ENCODE measurements at regions not wholly inside any gene's neighbourhood (a gene's known extent, or its start where the extent isn't known, plus 50 kb on each side); places are given as distances from the start of the nearest gene placed in this dataset.
"Not testable (repeated sequence)": the region's sequence is repeated elsewhere in the genome, so short reads cannot be mapped to it uniquely, and the experiment has no call there.

- H3K36me3 Mint-ChIP-seq (ENCODE audit: low read depth), result no peaks in the 10 kb centered on the region
- DNase-seq (no peak), ATAC-seq (no peak)
- no peak overlapping the region for H3K27ac Mint-ChIP-seq
- no peaks in the 10 kb centered on the region for H3K27me3 Mint-ChIP-seq
- H3K4me3 Mint-ChIP-seq, result no peak overlapping the region
- no peaks in the 10 kb centered on the region for H3K4me1 Mint-ChIP-seq
- no peaks in the 10 kb centered on the region for H3K9me3 Mint-ChIP-seq
These were observed 181.0 kb upstream of the GHR start for GRCh38 chr5:42242210-42242609.

GRCh38 chr5:42242881-42243485 lies 180.3 kb upstream of the GHR start:
- H3K27ac Mint-ChIP-seq, result no peak overlapping the region

GRCh38 chr5:42252306-42252705 lies 170.9 kb upstream of the GHR start:
- ATAC-seq (no peak), DNase-seq (no peak)
- no peaks in the 10 kb centered on the region for H3K27me3 Mint-ChIP-seq
- H3K27ac Mint-ChIP-seq, result no peak overlapping the region
- H3K4me1 Mint-ChIP-seq, result no peaks in the 10 kb centered on the region
- no peaks in the 10 kb centered on the region for H3K36me3 Mint-ChIP-seq (ENCODE audit: low read depth)
- H3K9me3 Mint-ChIP-seq, result no peaks in the 10 kb centered on the region
- H3K4me3 Mint-ChIP-seq, result no peak overlapping the region

More at GRCh38 chr5:42242881-42243485, 180.3 kb upstream of the GHR start:
- no peaks in the 10 kb centered on the region for H3K4me1 Mint-ChIP-seq
- no peak overlapping the region for H3K4me3 Mint-ChIP-seq
- no peak for DNase-seq
- H3K9me3 Mint-ChIP-seq, result no peaks in the 10 kb centered on the region
- H3K36me3 Mint-ChIP-seq (ENCODE audit: low read depth), result no peaks in the 10 kb centered on the region
- ATAC-seq, result no peak
- no peaks in the 10 kb centered on the region for H3K27me3 Mint-ChIP-seq

GRCh38 chr5:42259914-42260313 lies 163.3 kb upstream of the GHR start:
- ATAC-seq; H3K27me3 Mint-ChIP-seq; H3K4me3 Mint-ChIP-seq; DNase-seq; H3K4me1 Mint-ChIP-seq; H3K9me3 Mint-ChIP-seq; H3K27ac Mint-ChIP-seq; H3K36me3 Mint-ChIP-seq (ENCODE audit: low read depth): not testable (repeated sequence)

GRCh38 chr5:42267091-42267490 lies 156.1 kb upstream of the GHR start:
- Mint-ChIP-seq H3K4me1 (no peaks in the 10 kb centered on the region), H3K9me3 (no peaks in the 10 kb centered on the region), H3K27me3 (peaks cover 5% of the 10 kb centered on the region), H3K27ac (no peak overlapping the region), H3K4me3 (no peak overlapping the region), H3K36me3 (ENCODE audit: low read depth) (no peaks in the 10 kb centered on the region)
- DNase-seq, result no peak
- ATAC-seq, result no peak

GRCh38 chr5:42268170-42268569 lies 155.1 kb upstream of the GHR start:
- not testable (repeated sequence) for H3K27ac Mint-ChIP-seq; DNase-seq; ATAC-seq; H3K4me3 Mint-ChIP-seq; H3K27me3 Mint-ChIP-seq; H3K9me3 Mint-ChIP-seq; H3K4me1 Mint-ChIP-seq; H3K36me3 Mint-ChIP-seq (ENCODE audit: low read depth)

- Mint-ChIP-seq H3K36me3 (ENCODE audit: low read depth) (no peaks in the 10 kb centered on the region), H3K4me1 (no peaks in the 10 kb centered on the region), H3K9me3 (no peaks in the 10 kb centered on the region), H3K27me3 (peaks cover 5% of the 10 kb centered on the region), H3K27ac (peak overlapping the region; percentile 22), H3K4me3 (no peak overlapping the region)
- no peak for DNase-seq
- ATAC-seq, result no peak
These were observed 154.6 kb upstream of the GHR start for GRCh38 chr5:42268630-42269029.

- Mint-ChIP-seq H3K27ac (no peak overlapping the region), H3K4me3 (no peak overlapping the region), H3K4me1 (no peaks in the 10 kb centered on the region), H3K9me3 (no peaks in the 10 kb centered on the region), H3K36me3 (ENCODE audit: low read depth) (no peaks in the 10 kb centered on the region), H3K27me3 (peaks cover 5% of the 10 kb centered on the region)
- DNase-seq, result no peak
- ATAC-seq, result no peak
These were observed 152.5 kb upstream of the GHR start for GRCh38 chr5:42270771-42271170.

- Mint-ChIP-seq H3K36me3 (ENCODE audit: low read depth) (no peaks in the 10 kb centered on the region), H3K27me3 (no peaks in the 10 kb centered on the region), H3K4me3 (no peak overlapping the region), H3K9me3 (no peaks in the 10 kb centered on the region), H3K4me1 (no peaks in the 10 kb centered on the region), H3K27ac (no peak overlapping the region)
- ATAC-seq, result no peak
- DNase-seq, result no peak
These were observed 148.3 kb upstream of the GHR start for GRCh38 chr5:42274913-42275312.

GRCh38 chr5:42277293-42277692 lies 145.9 kb upstream of the GHR start:
- no peak overlapping the region for H3K27ac Mint-ChIP-seq
- H3K4me3 Mint-ChIP-seq, result no peak overlapping the region
- no peaks in the 10 kb centered on the region for H3K27me3 Mint-ChIP-seq
- no peaks in the 10 kb centered on the region for H3K9me3 Mint-ChIP-seq
- ATAC-seq, result no peak
- no peaks in the 10 kb centered on the region for H3K4me1 Mint-ChIP-seq
- H3K36me3 Mint-ChIP-seq (ENCODE audit: low read depth), result no peaks in the 10 kb centered on the region
- no peak for DNase-seq

- H3K4me1 Mint-ChIP-seq, result no peaks in the 10 kb centered on the region
- no peak for DNase-seq
- ATAC-seq, result no peak
- no peak overlapping the region for H3K4me3 Mint-ChIP-seq
- no peaks in the 10 kb centered on the region for H3K36me3 Mint-ChIP-seq (ENCODE audit: low read depth)
- no peak overlapping the region for H3K27ac Mint-ChIP-seq
- no peaks in the 10 kb centered on the region for H3K9me3 Mint-ChIP-seq
- H3K27me3 Mint-ChIP-seq, result no peaks in the 10 kb centered on the region
These were observed 138.7 kb upstream of the GHR start for GRCh38 chr5:42284584-42284983.

GRCh38 chr5:42285230-42285629 lies 138.0 kb upstream of the GHR start:
- ATAC-seq (no peak), DNase-seq (no peak)
- Mint-ChIP-seq H3K4me3 (no peak overlapping the region), H3K4me1 (no peaks in the 10 kb centered on the region), H3K9me3 (no peaks in the 10 kb centered on the region), H3K36me3 (ENCODE audit: low read depth) (no peaks in the 10 kb centered on the region), H3K27me3 (no peaks in the 10 kb centered on the region), H3K27ac (no peak overlapping the region)

GRCh38 chr5:42300496-42300895 lies 122.7 kb upstream of the GHR start:
- no peak for DNase-seq
- no peak overlapping the region for H3K4me3 Mint-ChIP-seq

GRCh38 chr5:42301349-42301748 lies 121.9 kb upstream of the GHR start:
- Mint-ChIP-seq H3K27me3 (no peaks in the 10 kb centered on the region), H3K4me1 (no peaks in the 10 kb centered on the region), H3K9me3 (no peaks in the 10 kb centered on the region), H3K36me3 (ENCODE audit: low read depth) (no peaks in the 10 kb centered on the region), H3K27ac (no peak overlapping the region), H3K4me3 (no peak overlapping the region)
- ATAC-seq (no peak), DNase-seq (no peak)

More at GRCh38 chr5:42300496-42300895, 122.7 kb upstream of the GHR start:
- Mint-ChIP-seq H3K9me3 (peaks cover 5% of the 10 kb centered on the region), H3K36me3 (ENCODE audit: low read depth) (no peaks in the 10 kb centered on the region), H3K27me3 (no peaks in the 10 kb centered on the region), H3K27ac (no peak overlapping the region), H3K4me1 (no peaks in the 10 kb centered on the region)
- ATAC-seq, result no peak

GRCh38 chr5:42302186-42302585 lies 121.1 kb upstream of the GHR start:
- Mint-ChIP-seq H3K36me3 (ENCODE audit: low read depth) (no peaks in the 10 kb centered on the region), H3K4me3 (no peak overlapping the region), H3K27me3 (no peaks in the 10 kb centered on the region), H3K27ac (no peak overlapping the region), H3K9me3 (no peaks in the 10 kb centered on the region), H3K4me1 (no peaks in the 10 kb centered on the region)
- ATAC-seq, result no peak
- DNase-seq, result no peak

- DNase-seq (no peak), ATAC-seq (no peak)
- Mint-ChIP-seq H3K9me3 (no peaks in the 10 kb centered on the region), H3K36me3 (ENCODE audit: low read depth) (no peaks in the 10 kb centered on the region), H3K27me3 (no peaks in the 10 kb centered on the region), H3K4me1 (no peaks in the 10 kb centered on the region), H3K27ac (no peak overlapping the region), H3K4me3 (no peak overlapping the region)
These were observed 117.0 kb upstream of the GHR start for GRCh38 chr5:42306287-42306686.
